ENCODE measurements at regions not wholly inside any gene's neighbourhood (a gene's known extent, or its start where the extent isn't known, plus 50 kb on each side); places are given as distances from the start of the nearest gene placed in this dataset.

GRCh38 chr1:104629589-104629988 lies 879.9 kb downstream of the AMY1C start:
- Histone ChIP-seq H3K79me1 (replicated peaks; ENCODE audit: low read length, poor library complexity, severe bottlenecking) (no peaks in the 10 kb centered on the region), H2BK120ac (ENCODE audit: low read depth, low read length) (no peak overlapping the region), H2BK15ac (ENCODE audit: low read depth, poor library complexity, severe bottlenecking) (no peak overlapping the region), H3K18ac (ENCODE audit: low read depth in 1 of 2, low read length in 2 of 2) (no peak overlapping the region), H4K8ac (ENCODE audit: low read length) (no peak overlapping the region), H3K36me3 (ENCODE audit: control insufficient read depth in 1 of 2, insufficient read depth in 2 of 2, low read depth in 1 of 2, low read length in 2 of 2) (no peaks in the 10 kb centered on the region), H3K27me3 (ENCODE audit: control insufficient read depth in 1 of 2, insufficient read depth in 1 of 2, low read length in 2 of 2) (no peaks in the 10 kb centered on the region), H3K23ac (ENCODE audit: low read length in 2 of 2) (no peak overlapping the region), H3K4me2 (ENCODE audit: low read length, poor library complexity, severe bottlenecking) (no peak overlapping the region), H2AK5ac (ENCODE audit: low read length, severe bottlenecking) (no peak overlapping the region), H3K14ac (ENCODE audit: low read length in 2 of 2) (no peak overlapping the region), H3K4ac (ENCODE audit: low read depth in 1 of 2, low read length in 2 of 2) (no peak overlapping the region), H2BK12ac (ENCODE audit: low read length in 2 of 2) (no peak overlapping the region), H3K9ac (ENCODE audit: low read length) (no peak overlapping the region), H4K91ac (ENCODE audit: low read length) (no peak overlapping the region), H3K4me1 (ENCODE audit: control insufficient read depth, insufficient read depth, low read depth, low read length) (no peaks in the 10 kb centered on the region), H2AFZ (ENCODE audit: low read depth, low read length) (no peak overlapping the region), H3K9me3 (ENCODE audit: control insufficient read depth, low read length) (peaks cover 2% of the 10 kb centered on the region), H2BK5ac (ENCODE audit: low read depth, low read length, poor library complexity, severe bottlenecking) (no peak overlapping the region), H3K27ac (ENCODE audit: low read length, poor library complexity, severe bottlenecking) (no peak overlapping the region), H3K4me3 (ENCODE audit: insufficient read depth in 1 of 2, low read depth in 1 of 2, low read length in 2 of 2) (no peak overlapping the region)
- 67% methylated on average over 1 of the region's 1 CpG for WGBS
- DNase-seq, result no peak

- H3K9me3 ChIP-seq (ENCODE audit: control insufficient read depth, low read length), result peaks cover 2% of the 10 kb centered on the region
Observed at GRCh38 chr1:104630567-104631149, 881.0 kb downstream of the AMY1C start.

GRCh38 chr1:104636581-104636980 lies 886.9 kb downstream of the AMY1C start:
- Histone ChIP-seq H2BK5ac (ENCODE audit: low read depth, low read length, poor library complexity, severe bottlenecking) (no peak overlapping the region), H2AFZ (ENCODE audit: low read depth, low read length) (no peak overlapping the region), H3K18ac (ENCODE audit: low read depth in 1 of 2, low read length in 2 of 2) (no peak overlapping the region), H3K4ac (ENCODE audit: low read depth in 1 of 2, low read length in 2 of 2) (no peak overlapping the region), H3K23ac (ENCODE audit: low read length in 2 of 2) (no peak overlapping the region), H3K79me1 (replicated peaks; ENCODE audit: low read length, poor library complexity, severe bottlenecking) (no peaks in the 10 kb centered on the region), H4K8ac (ENCODE audit: low read length) (no peak overlapping the region), H3K4me2 (ENCODE audit: low read length, poor library complexity, severe bottlenecking) (no peak overlapping the region), H2BK120ac (ENCODE audit: low read depth, low read length) (no peak overlapping the region), H2BK15ac (ENCODE audit: low read depth, poor library complexity, severe bottlenecking) (no peak overlapping the region), H2AK5ac (ENCODE audit: low read length, severe bottlenecking) (no peak overlapping the region), H3K4me1 (ENCODE audit: control insufficient read depth, insufficient read depth, low read depth, low read length) (no peaks in the 10 kb centered on the region), H3K4me3 (ENCODE audit: insufficient read depth in 1 of 2, low read depth in 1 of 2, low read length in 2 of 2) (no peak overlapping the region), H3K27ac (ENCODE audit: low read length, poor library complexity, severe bottlenecking) (no peak overlapping the region), H4K91ac (ENCODE audit: low read length) (no peak overlapping the region), H3K9ac (ENCODE audit: low read length) (no peak overlapping the region), H3K9me3 (ENCODE audit: control insufficient read depth, low read length) (peaks cover 2% of the 10 kb centered on the region), H3K36me3 (ENCODE audit: control insufficient read depth in 1 of 2, insufficient read depth in 2 of 2, low read depth in 1 of 2, low read length in 2 of 2) (no peaks in the 10 kb centered on the region), H3K27me3 (ENCODE audit: control insufficient read depth in 1 of 2, insufficient read depth in 1 of 2, low read length in 2 of 2) (no peaks in the 10 kb centered on the region), H3K14ac (ENCODE audit: low read length in 2 of 2) (no peak overlapping the region), H2BK12ac (ENCODE audit: low read length in 2 of 2) (no peak overlapping the region)
- DNase-seq, result peak; percentile 33

More at GRCh38 chr1:104630567-104631149, 881.0 kb downstream of the AMY1C start:
- no peaks in the 10 kb centered on the region for H3K27me3 ChIP-seq (ENCODE audit: control insufficient read depth in 1 of 2, insufficient read depth in 1 of 2, low read length in 2 of 2)
- peak; percentile 23 for DNase-seq
- no peak overlapping the region for H3K4me3 ChIP-seq (ENCODE audit: insufficient read depth in 1 of 2, low read depth in 1 of 2, low read length in 2 of 2)
- no peak overlapping the region for H3K14ac ChIP-seq (ENCODE audit: low read length in 2 of 2)
- no peak overlapping the region for H3K4me2 ChIP-seq (ENCODE audit: low read length, poor library complexity, severe bottlenecking)
- H2BK15ac ChIP-seq (ENCODE audit: low read depth, poor library complexity, severe bottlenecking), result no peak overlapping the region
- H3K4me1 ChIP-seq (ENCODE audit: control insufficient read depth, insufficient read depth, low read depth, low read length), result no peaks in the 10 kb centered on the region
- no peak overlapping the region for H3K27ac ChIP-seq (ENCODE audit: low read length, poor library complexity, severe bottlenecking)
- H3K4ac ChIP-seq (ENCODE audit: low read depth in 1 of 2, low read length in 2 of 2), result no peak overlapping the region
- no peak overlapping the region for H2BK5ac ChIP-seq (ENCODE audit: low read depth, low read length, poor library complexity, severe bottlenecking)
- H4K91ac ChIP-seq (ENCODE audit: low read length), result no peak overlapping the region
- H3K23ac ChIP-seq (ENCODE audit: low read length in 2 of 2), result no peak overlapping the region
- H3K18ac ChIP-seq (ENCODE audit: low read depth in 1 of 2, low read length in 2 of 2), result no peak overlapping the region
- no peak overlapping the region for H2BK12ac ChIP-seq (ENCODE audit: low read length in 2 of 2)
- H3K36me3 ChIP-seq (ENCODE audit: control insufficient read depth in 1 of 2, insufficient read depth in 2 of 2, low read depth in 1 of 2, low read length in 2 of 2), result no peaks in the 10 kb centered on the region
- no peak overlapping the region for H2BK120ac ChIP-seq (ENCODE audit: low read depth, low read length)
- H3K79me1 ChIP-seq (replicated peaks; ENCODE audit: low read length, poor library complexity, severe bottlenecking), result no peaks in the 10 kb centered on the region
- no peak overlapping the region for H2AFZ ChIP-seq (ENCODE audit: low read depth, low read length)
- no peak overlapping the region for H2AK5ac ChIP-seq (ENCODE audit: low read length, severe bottlenecking)
- H3K9ac ChIP-seq (ENCODE audit: low read length), result no peak overlapping the region
- 46% methylated on average over 4 of the region's 5 CpGs for WGBS
- no peak overlapping the region for H4K8ac ChIP-seq (ENCODE audit: low read length)

GRCh38 chr1:104646233-104646632 lies 896.5 kb downstream of the AMY1C start:
- H3K4me2 ChIP-seq (ENCODE audit: low read length, poor library complexity, severe bottlenecking), result no peak overlapping the region
- no peak overlapping the region for H3K23ac ChIP-seq (ENCODE audit: low read length in 2 of 2)
- H3K4me1 ChIP-seq (ENCODE audit: control insufficient read depth, insufficient read depth, low read depth, low read length), result no peaks in the 10 kb centered on the region
- H4K91ac ChIP-seq (ENCODE audit: low read length), result no peak overlapping the region
- no peaks in the 10 kb centered on the region for H3K36me3 ChIP-seq (ENCODE audit: control insufficient read depth in 1 of 2, insufficient read depth in 2 of 2, low read depth in 1 of 2, low read length in 2 of 2)
- no peak overlapping the region for H3K27ac ChIP-seq (ENCODE audit: low read length, poor library complexity, severe bottlenecking)
- H2BK120ac ChIP-seq (ENCODE audit: low read depth, low read length), result no peak overlapping the region
- no peak overlapping the region for H2BK5ac ChIP-seq (ENCODE audit: low read depth, low read length, poor library complexity, severe bottlenecking)
- H4K8ac ChIP-seq (ENCODE audit: low read length), result no peak overlapping the region
- H3K4ac ChIP-seq (ENCODE audit: low read depth in 1 of 2, low read length in 2 of 2), result no peak overlapping the region
- no peak overlapping the region for H2BK12ac ChIP-seq (ENCODE audit: low read length in 2 of 2)
- H2BK15ac ChIP-seq (ENCODE audit: low read depth, poor library complexity, severe bottlenecking), result no peak overlapping the region
- no peak overlapping the region for H3K4me3 ChIP-seq (ENCODE audit: insufficient read depth in 1 of 2, low read depth in 1 of 2, low read length in 2 of 2)
- no peaks in the 10 kb centered on the region for H3K27me3 ChIP-seq (ENCODE audit: control insufficient read depth in 1 of 2, insufficient read depth in 1 of 2, low read length in 2 of 2)
- DNase-seq, result no peak
- no peak overlapping the region for H3K14ac ChIP-seq (ENCODE audit: low read length in 2 of 2)
- H3K18ac ChIP-seq (ENCODE audit: low read depth in 1 of 2, low read length in 2 of 2), result no peak overlapping the region
- no peaks in the 10 kb centered on the region for H3K9me3 ChIP-seq (ENCODE audit: control insufficient read depth, low read length)
- H2AFZ ChIP-seq (ENCODE audit: low read depth, low read length), result no peak overlapping the region
- no peaks in the 10 kb centered on the region for H3K79me1 ChIP-seq (replicated peaks; ENCODE audit: low read length, poor library complexity, severe bottlenecking)
- no peak overlapping the region for H3K9ac ChIP-seq (ENCODE audit: low read length)
- no peak overlapping the region for H2AK5ac ChIP-seq (ENCODE audit: low read length, severe bottlenecking)
